Muscle of arm (tissue), 1 donor: ENCODE measurements at regions not wholly inside any gene's neighbourhood (a gene's known extent, or its start where the extent isn't known, plus 50 kb on each side); places are given as distances from the start of the nearest gene placed in this dataset.

ENCODE experiments used
- DNase-seq: peaks from one replicate; pipeline ENCODE4 v3.0.0-alpha.2; 2013

DNA sequence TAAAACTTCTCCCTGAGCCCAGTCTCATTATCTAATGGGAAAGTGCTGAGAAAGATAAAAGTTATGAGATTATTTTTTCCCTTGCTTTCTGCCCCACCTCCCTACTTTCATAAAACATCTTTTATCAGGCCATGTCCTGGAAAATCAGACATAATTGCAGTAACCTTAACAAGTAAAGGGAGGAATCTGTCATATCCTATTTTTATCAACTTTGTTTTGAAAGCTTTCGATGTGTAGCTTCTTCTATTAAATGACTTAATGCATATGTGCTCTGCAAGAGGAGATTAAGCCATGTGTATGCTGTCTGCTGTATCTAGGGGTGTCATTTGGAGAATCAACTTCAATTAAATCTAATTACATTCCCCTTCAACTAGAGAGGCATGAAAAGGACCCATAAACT is 408.9 kb downstream of the CBLN4 start:
- no peak for DNase-seq

DNA sequence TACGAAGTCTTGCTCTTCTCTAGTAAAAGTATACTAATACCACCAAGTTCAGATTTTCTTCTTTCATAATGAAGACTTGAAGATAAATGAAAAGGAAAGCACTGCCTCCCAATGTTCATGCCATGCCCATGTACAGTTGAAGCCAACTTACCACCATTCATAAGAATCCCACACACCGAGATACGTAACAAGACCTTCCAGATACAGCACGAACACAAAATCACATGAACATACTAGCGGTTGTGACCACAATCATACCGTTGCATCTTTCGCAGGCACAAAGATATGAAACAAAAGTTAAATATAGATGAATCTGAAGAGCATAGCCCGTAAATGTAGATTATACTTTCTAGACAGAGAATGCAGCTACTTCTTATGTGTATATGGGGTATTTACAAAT is 412.5 kb downstream of the CBLN4 start:
- no peak for DNase-seq

DNA sequence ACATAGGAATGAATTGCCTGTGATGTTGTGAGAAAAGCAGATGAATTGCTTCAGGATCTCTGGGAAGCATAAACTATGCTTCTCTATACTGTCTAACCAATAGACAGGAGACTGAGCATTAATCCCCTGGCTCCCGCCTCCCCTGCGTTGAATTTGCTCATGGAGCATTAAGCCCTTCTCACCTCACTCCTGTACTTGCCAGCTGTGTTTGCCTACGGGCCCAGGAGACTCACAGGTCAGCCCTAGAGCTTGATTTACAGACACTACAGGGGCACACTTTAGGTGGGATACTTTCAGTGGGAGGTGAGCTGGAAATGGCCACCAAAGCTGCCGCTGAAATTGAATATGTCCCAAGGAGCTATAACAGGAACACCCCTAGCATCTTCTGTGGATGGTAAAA is 418.7 kb downstream of the CBLN4 start:
- DNase-seq = no peak

DNA sequence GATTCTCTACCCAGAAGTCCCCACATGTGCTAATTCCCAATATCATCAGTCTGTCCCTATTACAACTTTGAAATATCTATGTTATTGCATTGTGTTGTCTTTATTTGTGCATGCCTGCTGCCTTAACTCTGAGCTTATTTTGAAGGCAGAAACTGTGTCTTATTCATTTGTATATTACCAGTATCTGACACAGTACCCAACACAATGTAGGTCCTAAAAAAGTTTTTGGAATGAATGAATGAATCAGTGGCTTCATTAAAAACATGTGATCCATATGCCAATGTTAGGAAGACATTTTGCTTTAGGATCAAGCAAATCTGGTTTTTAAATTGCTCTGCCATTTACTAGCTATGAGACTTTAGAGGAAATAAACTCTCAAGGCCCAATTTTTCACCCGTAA is 420.4 kb downstream of the CBLN4 start:
- no peak for DNase-seq

DNA sequence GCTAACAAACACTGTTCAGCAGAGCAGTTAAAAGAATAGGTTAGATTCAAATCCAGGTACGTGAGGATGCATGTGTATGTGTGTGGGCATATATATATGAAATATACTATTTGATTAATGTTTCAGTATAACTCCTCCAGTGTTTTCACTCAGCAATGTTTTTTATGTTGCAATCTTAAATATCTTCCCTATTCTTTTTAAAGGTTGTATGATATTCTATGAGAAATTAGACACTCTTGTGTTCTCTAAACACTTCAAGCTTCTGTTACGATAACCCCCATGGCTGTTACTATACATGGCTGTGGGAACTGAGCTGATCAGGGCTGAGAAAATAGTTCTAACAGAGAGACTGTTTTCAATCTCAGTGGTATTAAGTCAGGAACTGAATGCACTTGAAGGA is 421.0 kb downstream of the CBLN4 start:
- no peak for DNase-seq

DNA sequence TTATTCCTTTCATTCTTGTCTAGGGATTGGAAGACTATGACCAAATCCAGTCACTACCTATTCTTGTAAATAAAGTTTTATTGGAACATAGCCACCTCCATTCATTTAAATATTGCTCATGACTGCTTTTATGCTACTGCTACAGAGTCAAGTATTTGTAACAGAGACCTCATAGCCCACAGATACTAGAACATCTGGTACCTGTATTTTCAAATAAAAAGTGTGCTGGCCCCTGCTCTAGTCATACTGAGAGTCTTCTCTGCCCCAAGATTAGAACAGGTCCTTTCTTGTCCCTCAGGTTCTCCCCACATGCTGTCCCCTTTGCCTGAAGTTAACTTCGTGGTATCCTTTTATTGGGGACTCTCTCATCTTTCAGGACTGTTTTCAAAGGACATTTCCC is 422.3 kb downstream of the CBLN4 start:
- no peak for DNase-seq

DNA sequence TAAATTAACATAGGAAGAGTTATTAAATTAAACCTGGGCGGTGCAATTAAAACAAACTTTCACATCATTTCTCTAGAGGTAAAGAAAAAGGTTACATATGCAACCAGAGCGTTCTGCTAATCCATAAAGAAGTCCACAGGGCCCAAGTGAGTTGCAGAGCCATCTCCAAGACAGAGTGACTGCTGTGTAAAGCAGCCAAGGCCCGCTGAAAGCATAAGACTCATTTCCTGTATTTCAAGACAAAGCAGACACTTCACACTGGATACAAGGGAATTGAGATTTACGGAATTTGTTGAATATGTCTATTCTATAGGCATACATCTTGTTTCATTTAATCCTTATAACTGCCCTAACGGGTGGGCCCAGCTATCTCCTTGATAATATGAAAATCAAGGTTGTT is 422.8 kb downstream of the CBLN4 start:
- DNase-seq = no peak

DNA sequence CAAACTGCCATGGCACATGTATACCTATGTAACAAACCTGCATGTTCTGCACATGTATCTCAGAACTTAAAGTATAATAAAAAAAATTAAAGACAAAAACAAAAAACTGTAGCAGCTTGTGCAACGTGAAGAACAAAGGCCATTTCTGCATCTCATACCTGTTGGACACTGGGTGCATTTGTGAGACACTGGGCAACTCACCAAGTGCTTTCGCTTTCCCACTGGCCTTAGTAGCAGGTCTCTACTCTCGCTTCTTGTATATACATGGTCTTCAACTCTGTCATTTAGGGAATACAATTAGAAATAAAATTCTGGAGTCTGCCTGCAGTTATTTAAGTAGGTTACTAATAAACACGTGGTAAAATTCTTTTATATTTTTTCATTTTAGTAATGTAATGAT is 423.8 kb downstream of the CBLN4 start:
- DNase-seq = no peak

DNA sequence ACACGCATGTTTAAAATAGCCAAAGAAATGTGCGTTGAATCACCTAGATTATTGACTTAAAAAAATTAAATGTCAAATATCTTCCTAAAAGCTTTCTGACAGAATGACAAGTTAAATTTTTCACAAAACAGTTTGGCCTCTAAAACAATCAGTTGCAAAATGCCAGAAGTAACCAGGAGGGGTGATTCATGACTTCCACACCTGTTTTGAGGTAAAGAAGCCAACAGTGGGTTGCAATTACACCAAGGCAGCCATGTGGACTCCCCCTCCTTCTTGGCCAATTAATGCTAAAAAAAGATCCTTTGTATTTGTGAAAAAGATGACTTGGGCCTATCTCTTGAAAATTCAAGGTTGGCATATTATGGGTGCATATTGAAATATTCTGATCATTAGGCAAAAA is 424.8 kb downstream of the CBLN4 start:
- DNase-seq = no peak

DNA sequence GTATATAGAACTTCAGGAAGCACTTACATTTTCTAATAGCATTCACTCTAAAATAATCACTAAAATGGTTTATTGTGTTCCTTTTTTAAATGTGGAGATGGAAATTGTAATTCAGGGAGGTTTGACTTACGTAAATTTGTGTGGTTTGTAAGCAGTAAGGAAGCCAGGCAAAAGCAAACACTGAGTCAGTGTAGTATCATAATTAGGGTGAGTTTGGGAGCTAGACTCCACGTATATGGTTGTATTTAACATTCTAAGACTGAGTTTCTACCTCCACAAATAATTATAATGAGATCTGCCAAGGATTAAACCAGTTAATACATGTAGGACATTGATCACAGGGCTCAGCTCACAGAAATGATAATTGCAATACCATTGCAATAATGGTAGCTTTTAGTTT is 425.5 kb downstream of the CBLN4 start:
- no peak for DNase-seq

DNA sequence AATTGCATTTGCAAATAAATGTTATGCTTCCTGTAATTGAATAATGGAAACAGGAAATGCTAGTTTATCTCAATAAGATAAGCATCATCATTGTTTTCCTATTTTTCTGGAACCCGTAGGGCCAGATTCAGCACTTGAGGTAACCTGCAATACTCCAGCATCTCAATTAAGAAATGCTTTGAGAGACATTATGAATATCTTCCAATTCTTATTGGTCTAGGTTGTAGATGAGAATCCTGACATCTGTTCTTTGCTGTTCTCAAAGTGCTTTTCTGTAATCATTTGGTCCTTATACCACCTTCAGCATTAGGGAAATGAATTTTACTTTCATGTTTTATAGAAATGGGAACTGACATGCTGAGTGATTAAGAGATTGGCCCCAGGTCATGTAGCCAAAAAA is 428.3 kb downstream of the CBLN4 start:
- no peak for DNase-seq

DNA sequence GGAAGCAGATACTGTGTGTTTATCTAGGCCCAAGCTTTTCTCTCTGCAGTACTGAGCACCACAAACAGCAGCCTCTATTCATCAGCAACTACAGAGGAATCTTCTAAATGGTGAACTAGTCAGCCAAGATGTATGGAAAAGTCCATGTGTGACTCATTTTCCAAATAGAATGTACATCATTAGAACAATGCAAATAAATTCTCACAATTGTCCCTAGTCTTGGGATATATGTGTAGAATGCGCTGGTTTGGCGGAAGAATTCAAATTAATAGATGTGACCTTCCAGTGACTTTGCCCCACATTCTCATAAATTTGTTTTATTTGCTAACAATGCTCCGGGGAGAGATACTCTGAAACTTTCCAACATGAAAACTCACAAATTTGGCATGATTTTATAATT is 436.2 kb downstream of the CBLN4 start:
- DNase-seq = peak; percentile 20

DNA sequence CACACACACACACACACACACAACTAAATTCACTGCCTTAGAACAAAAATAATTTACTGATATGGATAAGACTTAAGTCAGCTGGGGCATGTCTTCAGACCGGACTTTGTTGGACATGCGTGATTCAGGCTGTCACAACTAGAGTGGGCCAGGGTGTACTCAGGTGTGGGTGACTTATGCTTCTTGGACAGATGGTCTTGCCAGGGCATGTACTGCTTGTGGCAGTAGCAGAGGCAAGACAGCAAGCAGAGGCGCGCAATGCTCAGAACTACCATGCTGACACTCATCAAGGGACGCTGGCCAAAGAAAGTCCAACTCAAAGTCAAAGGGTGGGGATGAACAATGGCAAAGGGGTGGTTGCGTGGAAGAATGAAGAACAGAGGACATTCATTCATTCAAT is 437.5 kb downstream of the CBLN4 start:
- DNase-seq = no peak

DNA sequence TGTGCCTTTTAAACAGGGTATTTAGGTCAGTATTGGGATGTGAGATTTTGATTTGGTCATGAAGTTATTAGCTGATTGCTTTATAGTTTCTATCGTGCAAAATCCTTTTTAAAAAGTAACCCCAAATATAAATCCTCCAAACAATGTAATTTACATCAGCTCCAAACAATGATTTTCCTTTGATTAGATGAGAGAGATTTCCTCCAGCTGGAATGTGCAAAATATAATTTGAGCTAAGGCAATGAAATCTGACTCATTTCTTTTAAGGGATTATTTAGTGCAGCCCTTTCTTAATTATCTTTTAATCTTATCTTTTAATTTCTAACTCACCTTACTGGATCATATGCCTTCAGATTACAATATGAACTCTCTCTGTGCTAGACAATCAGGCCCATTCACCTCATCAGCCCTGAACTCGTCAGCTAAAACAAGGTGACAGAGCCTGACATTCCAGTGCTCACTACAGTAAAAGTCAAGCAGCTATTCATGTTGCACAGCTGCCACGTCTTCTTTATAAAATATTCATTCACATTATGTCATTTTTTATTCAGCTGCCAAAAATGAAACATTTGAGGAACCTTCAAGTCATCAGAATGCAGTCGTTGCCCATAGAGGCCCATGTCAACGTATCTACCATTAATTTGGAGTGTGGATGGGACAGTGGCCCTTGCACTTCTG is 440.1 kb downstream of the CBLN4 start:
- no peak for DNase-seq

DNA sequence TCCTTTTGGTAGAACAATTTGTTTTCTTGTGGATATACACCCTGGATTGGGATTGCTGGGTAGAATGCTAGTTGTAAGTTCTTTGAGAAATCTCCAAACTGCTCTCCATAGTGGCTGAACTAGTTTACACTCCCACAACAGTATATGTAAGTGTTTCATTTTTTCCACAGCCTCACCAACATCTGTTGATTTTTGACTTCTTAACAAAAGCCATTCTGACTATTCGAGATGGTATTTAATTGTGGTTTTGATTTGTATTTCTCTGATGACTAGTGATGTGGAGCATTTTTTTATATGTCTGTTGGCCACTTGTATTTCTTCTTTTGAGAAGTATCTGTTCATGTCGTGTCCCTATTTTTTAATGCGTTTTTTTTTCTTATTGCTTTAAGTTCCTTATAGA is 444.1 kb downstream of the CBLN4 start:
- no peak for DNase-seq

DNA sequence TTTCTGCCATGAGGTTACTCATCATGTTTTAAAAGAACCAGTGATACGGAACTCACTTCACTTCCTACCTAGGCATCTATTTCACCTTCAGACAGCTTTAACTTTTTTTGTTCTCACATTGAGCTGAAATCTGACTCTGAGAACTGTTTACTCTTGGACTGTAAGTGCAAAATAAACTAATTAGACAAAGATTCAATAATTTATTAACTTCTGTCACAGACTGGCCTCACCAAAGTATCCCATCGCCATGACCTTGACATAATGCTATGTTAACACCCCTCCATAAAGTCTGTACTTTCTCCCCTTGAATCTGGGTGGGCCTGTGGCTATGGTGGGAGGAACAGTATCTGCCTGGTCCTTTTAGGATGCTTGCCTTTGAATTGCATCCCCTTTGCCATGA is 448.1 kb downstream of the CBLN4 start:
- DNase-seq = no peak

DNA sequence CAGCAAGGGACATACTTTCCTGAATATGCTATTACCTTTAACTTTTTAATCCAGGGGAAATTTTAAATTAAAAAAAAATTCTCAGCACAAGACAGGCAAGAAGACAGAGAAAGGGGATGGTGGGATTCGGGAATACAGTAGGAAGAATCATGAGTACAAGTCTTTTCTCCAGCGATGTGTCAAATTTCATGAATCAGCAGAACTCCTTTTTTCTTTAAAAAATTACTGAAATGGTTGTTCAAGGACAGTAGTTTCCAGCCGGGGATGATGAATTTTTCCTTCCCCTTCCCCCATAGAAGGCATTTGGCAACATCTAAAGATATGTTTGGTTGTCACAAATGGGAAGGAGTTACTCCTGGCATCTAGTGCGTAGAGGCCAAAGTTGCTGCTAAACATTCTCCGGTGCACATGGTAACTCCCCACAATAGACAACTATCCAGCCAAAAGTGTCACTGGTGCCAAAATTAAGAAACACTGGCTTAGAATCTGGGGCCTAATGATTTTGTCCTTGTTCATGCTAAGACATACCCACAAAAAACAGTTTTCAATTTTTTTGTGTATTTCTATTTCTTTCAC is 450.2 kb downstream of the CBLN4 start:
- no peak for DNase-seq

DNA sequence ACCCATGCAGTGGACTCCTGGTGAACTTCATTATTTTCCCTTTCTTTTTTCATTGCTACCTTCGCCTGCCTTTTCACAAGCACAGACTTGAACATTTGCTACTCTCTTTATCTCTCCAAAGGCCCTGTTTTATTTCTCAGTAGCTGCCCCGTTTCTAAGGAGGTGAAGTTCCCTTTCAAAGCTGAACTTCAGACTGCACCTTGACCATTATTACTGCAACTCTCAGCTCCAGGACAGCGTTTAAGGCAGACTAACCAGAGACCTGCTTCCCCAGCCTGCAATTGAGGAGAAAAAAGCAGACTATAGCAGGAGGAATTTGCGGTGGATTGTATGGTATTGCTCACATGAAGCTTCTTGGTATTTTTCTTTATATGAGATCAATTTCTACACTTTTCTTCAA is 460.7 kb downstream of the CBLN4 start:
- DNase-seq = no peak

DNA sequence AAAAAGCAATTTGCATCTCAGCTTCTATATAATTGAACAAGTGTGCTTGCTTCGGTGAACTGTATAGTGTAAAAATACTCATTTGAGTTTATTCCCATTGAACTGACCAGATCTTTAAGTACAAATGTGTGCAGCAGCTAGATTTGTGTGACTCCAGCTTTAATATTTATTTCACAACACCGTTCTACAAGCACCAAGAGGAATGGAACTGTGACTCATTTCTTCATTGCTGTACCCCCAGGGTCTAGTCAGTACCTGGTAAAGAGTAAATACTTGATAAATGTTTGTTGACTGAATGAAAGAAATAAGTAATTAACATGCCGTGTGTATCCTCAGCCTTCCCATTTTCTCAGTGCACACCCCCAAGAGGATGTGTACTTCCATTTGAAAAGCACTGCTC is 464.8 kb downstream of the CBLN4 start:
- no peak for DNase-seq

DNA sequence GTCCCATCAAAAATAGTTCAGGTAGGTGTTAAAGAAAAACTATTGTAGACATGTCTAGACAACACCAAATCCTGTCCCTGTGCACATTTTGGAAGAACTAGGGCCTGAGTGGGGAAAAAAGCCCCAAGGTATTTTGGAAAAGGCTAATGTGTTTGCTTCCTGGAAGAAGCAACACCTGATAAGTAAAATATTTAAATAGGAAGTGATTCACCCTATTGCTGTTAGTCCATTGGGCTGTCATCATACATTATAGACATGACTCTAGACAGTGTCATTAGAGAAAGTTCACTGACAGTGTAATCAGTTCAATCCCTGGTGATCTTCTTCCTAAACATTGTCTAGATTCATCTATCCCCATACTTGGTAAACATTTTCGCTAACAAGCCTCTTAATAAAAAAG is 465.3 kb downstream of the CBLN4 start:
- no peak for DNase-seq

DNA sequence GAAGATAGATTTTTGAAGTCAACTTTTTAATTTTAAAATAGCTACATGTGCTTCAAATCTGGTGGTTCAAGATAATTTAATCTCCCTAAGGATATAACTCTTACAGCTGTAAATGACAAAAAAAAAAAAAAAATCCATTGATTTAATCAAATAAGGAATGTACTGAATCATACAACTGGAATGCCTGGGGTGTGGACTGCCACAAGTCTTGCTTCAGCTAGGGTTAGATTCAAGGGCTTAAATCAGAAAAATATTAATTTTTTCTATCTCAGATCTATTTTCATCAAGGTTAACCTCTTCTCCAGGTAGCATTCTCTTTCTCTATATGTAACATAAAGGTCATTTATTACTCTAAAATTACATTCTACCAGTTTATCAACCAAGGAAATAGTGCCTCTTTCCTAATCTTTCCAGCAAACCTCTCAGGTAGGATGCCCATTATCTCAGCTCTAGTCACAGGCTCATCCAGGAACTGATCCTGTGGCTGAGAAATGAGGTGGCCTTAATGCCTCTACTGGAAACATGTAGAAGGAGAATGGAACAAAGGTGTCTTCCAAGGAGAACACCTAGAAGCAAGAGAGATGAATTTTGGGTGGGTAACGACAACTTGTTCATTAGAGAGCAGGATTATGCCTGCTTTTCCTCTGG is 466.9 kb downstream of the CBLN4 start:
- no peak for DNase-seq

DNA sequence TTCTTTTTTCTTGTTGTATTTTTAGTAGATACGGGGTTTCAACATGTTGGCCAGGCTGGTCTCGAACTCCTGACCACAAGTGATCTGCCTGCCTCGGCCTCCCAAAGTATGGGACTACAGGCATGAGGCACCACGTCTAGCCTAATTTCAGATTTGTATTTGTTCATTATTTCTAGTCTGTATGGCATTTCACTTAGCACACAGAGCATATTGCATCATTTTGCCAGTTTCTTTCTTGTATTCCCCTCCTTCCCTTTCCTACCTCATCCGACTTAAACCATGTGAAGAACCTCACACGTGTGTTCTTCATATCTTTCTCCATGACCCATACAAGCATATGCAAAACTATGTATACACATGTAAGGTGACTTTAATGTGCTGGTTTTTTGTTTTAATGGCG is 470.0 kb downstream of the CBLN4 start:
- DNase-seq = no peak

DNA sequence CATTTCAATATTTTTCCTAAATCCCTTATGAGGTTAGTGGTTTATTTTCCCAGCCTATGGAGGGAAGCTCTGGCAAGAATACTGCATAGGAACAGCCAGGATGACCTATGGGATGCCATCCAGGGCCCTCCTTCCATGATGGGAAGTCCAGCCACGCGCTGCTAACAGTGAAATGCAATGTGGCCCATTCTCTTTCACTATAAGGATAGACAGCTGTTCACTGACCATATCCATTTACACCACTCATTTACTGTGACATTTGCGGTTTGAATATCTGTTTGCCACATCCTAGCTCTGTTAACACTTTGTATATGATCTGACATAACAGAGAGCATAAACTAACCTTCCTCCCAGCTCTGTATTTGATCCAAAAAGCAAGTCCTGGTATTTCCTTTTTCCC is 471.7 kb downstream of the CBLN4 start:
- no peak for DNase-seq

DNA sequence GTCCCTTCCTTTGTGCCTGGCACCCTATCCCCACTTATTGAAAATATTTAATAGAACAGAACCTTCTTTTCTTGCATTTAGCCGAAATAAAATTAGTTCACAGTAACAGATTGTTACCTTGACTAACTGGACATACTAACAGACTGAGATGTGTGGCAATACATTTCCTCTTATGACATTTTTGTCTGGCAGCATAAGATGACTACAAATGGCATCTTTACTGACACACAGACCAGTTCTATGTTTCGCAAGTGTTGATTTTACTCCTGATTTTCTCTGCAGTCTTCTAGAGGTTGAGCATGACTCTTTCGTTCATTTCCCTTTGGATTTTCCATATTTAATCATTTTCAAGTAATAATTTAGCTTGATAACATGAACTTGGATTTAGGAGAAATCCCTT is 474.6 kb downstream of the CBLN4 start:
- no peak for DNase-seq
